ENCODE measurements at regions not wholly inside any gene's neighbourhood (a gene's known extent, or its start where the extent isn't known, plus 50 kb on each side); places are given as distances from the start of the nearest gene placed in this dataset.
"Not testable (repeated sequence)": the region's sequence is repeated elsewhere in the genome, so short reads cannot be mapped to it uniquely, and the experiment has no call there.

DNA sequence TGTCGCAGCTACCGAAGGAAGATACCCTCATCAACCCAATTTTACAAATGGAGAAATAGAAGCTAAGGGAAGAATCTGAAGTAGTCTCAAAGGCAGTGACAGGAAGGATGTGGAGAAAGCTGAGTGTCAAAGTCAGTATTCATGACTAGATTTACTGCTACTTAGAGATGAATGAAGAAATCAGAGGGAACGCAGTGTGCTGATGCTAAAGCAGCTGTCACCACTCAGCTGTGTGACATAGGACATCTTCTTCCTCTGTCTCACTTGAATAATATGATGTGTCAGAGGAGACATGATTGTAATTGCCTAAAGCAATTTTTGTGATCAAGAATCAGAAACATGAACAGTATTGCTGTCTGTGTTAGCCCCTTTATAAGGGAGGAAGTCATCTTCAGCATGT is 54.1 kb downstream of the RAB6D start:
- H3K27ac ChIP-seq (ENCODE audit: low read depth, low read length); H3K79me1 ChIP-seq (ENCODE audit: low read length); H4K12ac ChIP-seq (ENCODE audit: low read depth, low read length); H3K4me3 ChIP-seq (ENCODE audit: low read depth, low read length); H4K91ac ChIP-seq (ENCODE audit: low read depth, low read length); DNase-seq; H3K79me2 ChIP-seq (ENCODE audit: control insufficient read depth, insufficient read depth, low read length, poor library complexity); H2BK5ac ChIP-seq (ENCODE audit: low read depth, low read length, poor library complexity); H2BK12ac ChIP-seq (ENCODE audit: low read length); H3K14ac ChIP-seq (ENCODE audit: low read length); H3K4ac ChIP-seq (ENCODE audit: low read depth, low read length); H2BK120ac ChIP-seq (ENCODE audit: insufficient read depth, low read length, poor library complexity); H3K9me3 ChIP-seq (ENCODE audit: insufficient read depth, low read depth, low read length); H4K8ac ChIP-seq (ENCODE audit: low read depth, low read length); H3K27me3 ChIP-seq (ENCODE audit: insufficient read depth, low read length); H3K36me3 ChIP-seq (ENCODE audit: control insufficient read depth in 1 of 2, insufficient read depth in 2 of 2, low read length in 2 of 2); H2AFZ ChIP-seq (ENCODE audit: insufficient read depth, low read length, poor library complexity); H3K18ac ChIP-seq (ENCODE audit: low read length); H3K9ac ChIP-seq (ENCODE audit: low read length); H3K4me2 ChIP-seq (ENCODE audit: low read length); H2AK5ac ChIP-seq (ENCODE audit: low read length); H3K4me1 ChIP-seq (ENCODE audit: control insufficient read depth in 1 of 2, insufficient read depth in 2 of 2, low read length in 2 of 2); H3K23ac ChIP-seq (ENCODE audit: low read length): not testable (repeated sequence)
- WGBS (ENCODE audit: extremely low coverage, insufficient coverage, insufficient read length) = no CpG with 5 or more reads among the region's 3 CpGs

DNA sequence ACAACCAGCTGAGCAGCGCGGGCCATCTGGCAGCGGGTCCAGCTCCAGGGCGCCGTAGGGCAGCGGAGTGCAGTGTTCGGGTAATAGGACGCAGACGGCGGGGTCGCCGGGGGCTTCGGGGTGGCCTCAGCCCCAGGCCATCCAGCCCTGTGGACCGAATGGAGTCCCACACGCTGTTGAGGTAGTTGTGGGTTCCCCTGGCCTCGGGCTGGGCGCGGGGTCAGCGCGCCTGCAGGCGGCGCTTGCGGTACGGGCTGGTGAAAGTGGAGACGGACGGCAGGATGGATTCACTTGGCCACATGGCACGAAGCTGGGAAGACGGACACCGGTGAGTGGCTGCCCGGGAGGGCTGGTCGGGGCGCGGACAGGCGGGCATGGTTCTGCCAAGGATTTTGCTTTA is 63.8 kb downstream of the RAB6D start:
- H3K4ac ChIP-seq (ENCODE audit: low read depth, low read length); H3K4me2 ChIP-seq (ENCODE audit: low read length); H2BK120ac ChIP-seq (ENCODE audit: insufficient read depth, low read length, poor library complexity); H3K27me3 ChIP-seq (ENCODE audit: insufficient read depth, low read length); H3K4me1 ChIP-seq (ENCODE audit: control insufficient read depth in 1 of 2, insufficient read depth in 2 of 2, low read length in 2 of 2); H3K14ac ChIP-seq (ENCODE audit: low read length); H2BK5ac ChIP-seq (ENCODE audit: low read depth, low read length, poor library complexity); H2AK5ac ChIP-seq (ENCODE audit: low read length); H3K18ac ChIP-seq (ENCODE audit: low read length); H4K12ac ChIP-seq (ENCODE audit: low read depth, low read length); H4K8ac ChIP-seq (ENCODE audit: low read depth, low read length); H3K36me3 ChIP-seq (ENCODE audit: control insufficient read depth in 1 of 2, insufficient read depth in 2 of 2, low read length in 2 of 2); H3K79me1 ChIP-seq (ENCODE audit: low read length); H3K9ac ChIP-seq (ENCODE audit: low read length); H4K91ac ChIP-seq (ENCODE audit: low read depth, low read length); H3K27ac ChIP-seq (ENCODE audit: low read depth, low read length); H3K9me3 ChIP-seq (ENCODE audit: insufficient read depth, low read depth, low read length); H3K4me3 ChIP-seq (ENCODE audit: low read depth, low read length); H2BK12ac ChIP-seq (ENCODE audit: low read length); H2AFZ ChIP-seq (ENCODE audit: insufficient read depth, low read length, poor library complexity); H3K23ac ChIP-seq (ENCODE audit: low read length); H3K79me2 ChIP-seq (ENCODE audit: control insufficient read depth, insufficient read depth, low read length, poor library complexity): not testable (repeated sequence)
- WGBS (ENCODE audit: extremely low coverage, insufficient coverage, insufficient read length) = no CpG with 5 or more reads among the region's 34 CpGs
- DNase-seq = peak in 1 of 2 donors; percentile 33

DNA sequence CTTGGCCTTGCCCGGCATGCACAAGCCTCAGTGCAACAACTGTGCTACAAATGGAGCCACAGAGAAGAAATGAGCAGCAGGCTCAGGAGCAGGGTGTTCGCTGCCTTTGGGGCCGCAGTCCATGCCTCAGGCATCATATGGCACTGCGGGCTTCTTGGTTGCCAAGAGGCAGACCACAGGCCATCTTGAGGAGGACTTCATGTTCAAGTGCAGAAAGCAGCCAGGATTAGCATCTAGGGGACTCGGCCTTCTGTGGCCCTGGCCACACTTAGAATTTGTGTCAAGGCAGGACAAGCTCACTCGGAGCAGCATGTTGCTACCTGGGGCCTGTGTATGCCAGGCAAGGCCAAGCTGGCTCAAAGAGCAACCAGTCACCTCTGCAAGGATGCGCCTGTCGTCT is 68.5 kb downstream of the POTEE start:
- H2AFZ ChIP-seq (ENCODE audit: insufficient read depth, low read length, poor library complexity); H3K27me3 ChIP-seq (ENCODE audit: insufficient read depth, low read length); H3K4ac ChIP-seq (ENCODE audit: low read depth, low read length); H2BK12ac ChIP-seq (ENCODE audit: low read length); H3K23ac ChIP-seq (ENCODE audit: low read length); DNase-seq; H4K12ac ChIP-seq (ENCODE audit: low read depth, low read length); H2AK5ac ChIP-seq (ENCODE audit: low read length); H3K27ac ChIP-seq (ENCODE audit: low read depth, low read length); H3K14ac ChIP-seq (ENCODE audit: low read length); H4K8ac ChIP-seq (ENCODE audit: low read depth, low read length); H2BK120ac ChIP-seq (ENCODE audit: insufficient read depth, low read length, poor library complexity); H3K18ac ChIP-seq (ENCODE audit: low read length); H3K9ac ChIP-seq (ENCODE audit: low read length); H3K4me1 ChIP-seq (ENCODE audit: control insufficient read depth in 1 of 2, insufficient read depth in 2 of 2, low read length in 2 of 2); H3K36me3 ChIP-seq (ENCODE audit: control insufficient read depth in 1 of 2, insufficient read depth in 2 of 2, low read length in 2 of 2); H3K4me3 ChIP-seq (ENCODE audit: low read depth, low read length); H2BK5ac ChIP-seq (ENCODE audit: low read depth, low read length, poor library complexity); H3K79me1 ChIP-seq (ENCODE audit: low read length); H3K9me3 ChIP-seq (ENCODE audit: insufficient read depth, low read depth, low read length); H3K79me2 ChIP-seq (ENCODE audit: control insufficient read depth, insufficient read depth, low read length, poor library complexity); H3K4me2 ChIP-seq (ENCODE audit: low read length); H4K91ac ChIP-seq (ENCODE audit: low read depth, low read length): not testable (repeated sequence)
- no CpG with 5 or more reads among the region's 8 CpGs for WGBS (ENCODE audit: extremely low coverage, insufficient coverage, insufficient read length)

DNA sequence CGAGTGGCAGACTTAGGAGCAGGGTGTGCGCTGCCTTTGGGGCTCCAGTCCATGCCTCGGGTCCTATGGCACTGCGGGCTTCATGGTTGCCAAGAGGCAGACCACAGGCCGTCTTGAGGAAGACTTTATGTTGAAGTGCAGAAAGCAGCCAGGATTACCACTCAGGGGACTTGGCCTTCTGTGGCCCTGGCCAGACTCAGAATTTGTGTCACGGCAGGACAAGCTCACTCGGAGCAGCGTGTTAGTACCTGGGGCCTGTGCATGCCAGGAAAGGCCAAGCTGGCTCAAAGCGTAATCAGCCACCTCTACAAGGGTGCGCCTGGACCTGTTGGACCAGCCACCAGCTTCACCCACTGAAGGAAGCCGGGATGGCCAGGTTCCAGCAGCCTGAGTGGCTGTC is 68.0 kb downstream of the POTEE start:
- H2BK12ac ChIP-seq (ENCODE audit: low read length); H3K4me3 ChIP-seq (ENCODE audit: low read depth, low read length); H3K9me3 ChIP-seq (ENCODE audit: insufficient read depth, low read depth, low read length); H3K79me1 ChIP-seq (ENCODE audit: low read length); H3K36me3 ChIP-seq (ENCODE audit: control insufficient read depth in 1 of 2, insufficient read depth in 2 of 2, low read length in 2 of 2); H3K27ac ChIP-seq (ENCODE audit: low read depth, low read length); H3K27me3 ChIP-seq (ENCODE audit: insufficient read depth, low read length); H3K4me1 ChIP-seq (ENCODE audit: control insufficient read depth in 1 of 2, insufficient read depth in 2 of 2, low read length in 2 of 2); H4K8ac ChIP-seq (ENCODE audit: low read depth, low read length); H3K9ac ChIP-seq (ENCODE audit: low read length); H4K12ac ChIP-seq (ENCODE audit: low read depth, low read length); H3K4ac ChIP-seq (ENCODE audit: low read depth, low read length); H3K79me2 ChIP-seq (ENCODE audit: control insufficient read depth, insufficient read depth, low read length, poor library complexity); H2AFZ ChIP-seq (ENCODE audit: insufficient read depth, low read length, poor library complexity); H3K4me2 ChIP-seq (ENCODE audit: low read length); H3K14ac ChIP-seq (ENCODE audit: low read length); H3K18ac ChIP-seq (ENCODE audit: low read length); H4K91ac ChIP-seq (ENCODE audit: low read depth, low read length); H2AK5ac ChIP-seq (ENCODE audit: low read length); DNase-seq; H2BK5ac ChIP-seq (ENCODE audit: low read depth, low read length, poor library complexity); H2BK120ac ChIP-seq (ENCODE audit: insufficient read depth, low read length, poor library complexity); H3K23ac ChIP-seq (ENCODE audit: low read length): not testable (repeated sequence)
- no CpG with 5 or more reads among the region's 11 CpGs for WGBS (ENCODE audit: extremely low coverage, insufficient coverage, insufficient read length)

Measured in trophoblast cell (in vitro differentiated cells and primary cell).